AG09309 (cell line): ENCODE measurements at regions not wholly inside any gene's neighbourhood (a gene's known extent, or its start where the extent isn't known, plus 50 kb on each side); places are given as distances from the start of the nearest gene placed in this dataset.

Experiments
- DNase-seq: peaks from one replicate; pipeline ENCODE4 v3.0.0-alpha.2; 2010; ENCODE audit warnings: low read depth
- H3K4me3 ChIP-seq: 2 replicates; pipeline ENCODE4 v1.5.1; 2011; ENCODE audit warnings: mild to moderate bottlenecking, low read depth, low read length, moderate library complexity; ENCODE audit not compliant: control insufficient read depth
- CTCF ChIP-seq: IDR thresholded peaks from 2 replicates; pipeline ENCODE4 v1.5.1; 2011; ENCODE audit warnings: mild to moderate bottlenecking, low read depth, low read length, inconsistent platforms; ENCODE audit not compliant: insufficient read depth, control insufficient read depth; ENCODE audit errors: missing control alignments

- no peak for TF ChIP-seq CTCF
- DNase-seq: no peak
- H3K4me3 ChIP-seq: no peak overlapping the region
Measured at GRCh38 chr11:71340086-71340606, 87.8 kb upstream of the SHANK2 start.

- H3K4me3 ChIP-seq: no peak overlapping the region
- DNase-seq: no peak
- peak; percentile 4 for TF ChIP-seq CTCF
Measured at GRCh38 chr11:71339396-71339881, 87.1 kb upstream of the SHANK2 start.

- no peak for TF ChIP-seq CTCF
- no peak for DNase-seq
- no peak overlapping the region for H3K4me3 ChIP-seq
Measured at GRCh38 chr11:71338801-71339395, 86.5 kb upstream of the SHANK2 start.

GRCh38 chr11:71336996-71337754, 84.8 kb upstream of the SHANK2 start:
- H3K4me3 ChIP-seq: no peak overlapping the region
- TF ChIP-seq CTCF: no peak
- no peak for DNase-seq

- TF ChIP-seq CTCF: no peak
- H3K4me3 ChIP-seq: no peak overlapping the region
- no peak for DNase-seq
Measured at GRCh38 chr11:71336176-71336995, 84.0 kb upstream of the SHANK2 start.

GRCh38 chr11:71335371-71335770, 83.0 kb upstream of the SHANK2 start:
- no peak overlapping the region for H3K4me3 ChIP-seq
- no peak for TF ChIP-seq CTCF
- DNase-seq: no peak
